ENCODE measurements at regions not wholly inside any gene's neighbourhood (a gene's known extent, or its start where the extent isn't known, plus 50 kb on each side); places are given as distances from the start of the nearest gene placed in this dataset.

GRCh38 chr12:85713373-85713772, 122.8 kb downstream of the RASSF9 start:
- no peak overlapping the region for H3K14ac ChIP-seq (ENCODE audit: insufficient read length)
- no peak overlapping the region for H2AFZ ChIP-seq (ENCODE audit: low read length)
- no peak overlapping the region for H2BK15ac ChIP-seq (ENCODE audit: low read length)
- 98% methylated on average over 4 of the region's 4 CpGs; no CpG with 5 or more reads in 1 of the 2 experiments for WGBS, 2 experiments (ENCODE audit: extremely low coverage in 1 of 2, insufficient coverage in 1 of 2, insufficient read length in 1 of 2, insufficient replicate concordance in 2 of 2, low coverage in 1 of 2, low lambda C conversion rate in 2 of 2, missing lambda C conversion rate in 1 of 2)
- H2AK5ac ChIP-seq (ENCODE audit: low read depth, low read length) = no peak overlapping the region
- H3K4me1 ChIP-seq (replicated peaks in 1 of 4; ENCODE audit: control insufficient read depth in 3 of 4, insufficient read depth in 4 of 4, low read length in 3 of 4) = no peaks in the 10 kb centered on the region
- H3K4ac ChIP-seq (replicated peaks; ENCODE audit: insufficient read length, low read depth, low read length) = no peak overlapping the region
- H3K4me3 ChIP-seq (ENCODE audit: extremely low read depth in 1 of 4, insufficient read depth in 2 of 4, low read depth in 3 of 4, low read length in 4 of 4) = no peak overlapping the region
- H3K27me3 ChIP-seq (replicated peaks in 1 of 4; ENCODE audit: control insufficient read depth in 3 of 4, extremely low read depth in 1 of 4, insufficient read depth in 3 of 4, low read length in 3 of 4) = no peaks in the 10 kb centered on the region
- no peak overlapping the region for H4K5ac ChIP-seq (ENCODE audit: insufficient read length, low read depth, low read length)
- 0 out of 4 replicates have a peak, but pooled peaks cover 0 to 3% of the 10 kb centered on the region in 2 experiments for H3K9me3 ChIP-seq (ENCODE audit: insufficient read depth in 2 of 2, low read depth in 1 of 2, low read length in 1 of 2)
- no peaks in the 10 kb centered on the region for H3K23me2 ChIP-seq (ENCODE audit: low read depth, low read length)
- no peak overlapping the region for H4K8ac ChIP-seq (ENCODE audit: extremely low read depth, insufficient read depth, low read length)
- H2BK12ac ChIP-seq (ENCODE audit: low read depth, low read length) = no peak overlapping the region
- H3K56ac ChIP-seq (replicated peaks; ENCODE audit: insufficient read length, low read depth, low read length) = no peak overlapping the region
- H2BK120ac ChIP-seq (replicated peaks; ENCODE audit: low read depth, low read length) = no peak overlapping the region
- H3K27ac ChIP-seq (ENCODE audit: low read depth, low read length) = no peak overlapping the region
- H4K20me1 ChIP-seq (replicated peaks in 1 of 2; ENCODE audit: control insufficient read depth in 1 of 2, insufficient read depth in 2 of 2, low read length in 2 of 2) = no peaks in the 10 kb centered on the region
- no peaks in the 10 kb centered on the region for H3K79me1 ChIP-seq (ENCODE audit: low read depth, low read length)
- H3K9ac ChIP-seq (replicated peaks in 1 of 4; ENCODE audit: extremely low read depth in 1 of 4, low read depth in 3 of 4, low read length in 3 of 4) = no peak overlapping the region
- H3K36me3 ChIP-seq (ENCODE audit: control insufficient read depth in 2 of 4, insufficient read depth in 4 of 4, low read length in 3 of 4) = no peaks in the 10 kb centered on the region
- ChIA-PET CTCF (ENCODE audit: partially characterized antibody) (interaction anchor here (0.6 kb wide), 1 partner anchor 127 kb away, joined by 3 read pairs; no protein-coding TSS in a partner anchor), POLR2A (ENCODE audit: partially characterized antibody) (no interaction called here)
- no peak overlapping the region for H3K4me2 ChIP-seq (ENCODE audit: insufficient read depth in 1 of 2, low read depth in 2 of 2, low read length in 2 of 2)
- FAIRE-seq (no peak), DNase-seq (ENCODE audit: low read depth in 1 of 2, low spot score in 2 of 2) (no peak)
- TF ChIP-seq MAX (IDR thresholded peaks at IDR 0.05) (no peak), BCL11A (IDR thresholded peaks at IDR 0.05; ENCODE audit: low read depth in 2 of 2, low read length in 2 of 2) (no peak), ATF2 (IDR thresholded peaks at IDR 0.05; ENCODE audit: low read length) (no peak), SP4 (IDR thresholded peaks at IDR 0.05; ENCODE audit: low read length) (no peak), POU5F1 (IDR thresholded peaks at IDR 0.05; ENCODE audit: low read depth, low read length) (no peak), CTBP2 (IDR thresholded peaks at IDR 0.05; ENCODE audit: borderline replicate concordance, insufficient read depth, insufficient read length, low read length) (no peak)
- H3K18ac ChIP-seq (ENCODE audit: extremely low read depth, low read length) = no peak overlapping the region
- H2BK20ac ChIP-seq (ENCODE audit: low read length) = no peak overlapping the region
- H2BK5ac ChIP-seq (ENCODE audit: low read depth, low read length) = no peak overlapping the region
- H4K91ac ChIP-seq (replicated peaks; ENCODE audit: insufficient read length, low read length) = no peak overlapping the region
- H3K23ac ChIP-seq (ENCODE audit: insufficient read length) = no peak overlapping the region
- H3K79me2 ChIP-seq (ENCODE audit: control insufficient read depth in 1 of 2, insufficient read depth in 2 of 2, low read length in 2 of 2) = no peaks in the 10 kb centered on the region
